ENCODE measurements at regions not wholly inside any gene's neighbourhood (a gene's known extent, or its start where the extent isn't known, plus 50 kb on each side); places are given as distances from the start of the nearest gene placed in this dataset.

DNA sequence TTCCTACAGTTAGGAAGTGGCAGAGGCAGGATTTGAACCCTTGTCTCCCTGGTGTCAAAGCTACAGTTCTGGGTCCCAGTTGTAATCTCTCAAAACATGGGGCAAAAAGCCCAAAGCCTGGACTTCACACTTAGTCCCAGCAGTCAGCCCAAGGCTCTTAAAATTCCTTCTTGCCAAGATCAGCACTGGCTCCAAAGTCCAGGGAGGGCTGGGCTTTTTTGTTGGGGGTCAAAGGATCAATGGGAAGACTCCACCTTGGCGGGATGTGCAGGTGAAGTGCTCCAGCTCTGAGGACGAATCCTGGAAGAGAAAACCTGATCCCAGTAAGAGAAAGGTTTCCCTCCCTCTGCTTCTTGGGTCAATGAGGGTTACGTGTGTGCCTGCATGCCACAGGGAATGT, 195.5 kb downstream of the HAPSTR1 start:
- TF ChIP-seq ZNF114 (CRISPR knock-in tag; IDR thresholded peaks at IDR 0.05) (no peak), POLR2AphosphoS5 (IDR thresholded peaks at IDR 0.05; ENCODE audit: low read depth) (no peak), NANOG (IDR thresholded peaks at IDR 0.05; ENCODE audit: borderline replicate concordance) (no peak)
- TF ChIP-seq, protein P1, sequence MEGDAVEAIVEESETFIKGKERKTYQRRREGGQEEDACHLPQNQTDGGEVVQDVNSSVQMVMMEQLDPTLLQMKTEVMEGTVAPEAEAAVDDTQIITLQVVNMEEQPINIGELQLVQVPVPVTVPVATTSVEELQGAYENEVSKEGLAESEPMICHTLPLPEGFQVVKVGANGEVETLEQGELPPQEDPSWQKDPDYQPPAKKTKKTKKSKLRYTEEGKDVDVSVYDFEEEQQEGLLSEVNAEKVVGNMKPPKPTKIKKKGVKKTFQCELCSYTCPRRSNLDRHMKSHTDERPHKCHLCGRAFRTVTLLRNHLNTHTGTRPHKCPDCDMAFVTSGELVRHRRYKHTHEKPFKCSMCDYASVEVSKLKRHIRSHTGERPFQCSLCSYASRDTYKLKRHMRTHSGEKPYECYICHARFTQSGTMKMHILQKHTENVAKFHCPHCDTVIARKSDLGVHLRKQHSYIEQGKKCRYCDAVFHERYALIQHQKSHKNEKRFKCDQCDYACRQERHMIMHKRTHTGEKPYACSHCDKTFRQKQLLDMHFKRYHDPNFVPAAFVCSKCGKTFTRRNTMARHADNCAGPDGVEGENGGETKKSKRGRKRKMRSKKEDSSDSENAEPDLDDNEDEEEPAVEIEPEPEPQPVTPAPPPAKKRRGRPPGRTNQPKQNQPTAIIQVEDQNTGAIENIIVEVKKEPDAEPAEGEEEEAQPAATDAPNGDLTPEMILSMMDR (conservative IDR thresholded peaks at IDR 0.05; ENCODE audit: low read depth in 2 of 2), result no peak
